ENCODE measurements at regions not wholly inside any gene's neighbourhood (a gene's known extent, or its start where the extent isn't known, plus 50 kb on each side); places are given as distances from the start of the nearest gene placed in this dataset.
"Not testable (repeated sequence)": the region's sequence is repeated elsewhere in the genome, so short reads cannot be mapped to it uniquely, and the experiment has no call there.

DNA sequence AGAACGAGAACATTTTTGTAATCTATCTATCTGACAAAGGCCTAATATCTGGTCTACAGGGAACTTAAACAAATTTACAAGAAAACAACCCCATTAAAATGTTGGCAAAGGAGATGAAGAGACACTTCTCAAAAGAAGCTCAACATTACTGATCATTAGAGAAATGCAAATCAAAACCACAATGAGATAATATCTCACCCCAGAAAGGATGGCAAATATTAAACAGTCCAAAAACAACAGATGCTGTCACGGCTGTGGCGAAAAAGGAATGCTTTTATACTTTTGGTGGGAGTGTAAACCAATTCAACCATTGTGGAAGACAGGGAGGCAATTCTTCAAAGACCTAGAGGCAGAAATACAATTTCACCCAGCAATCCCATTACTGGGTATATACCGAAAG is 2284.8 kb downstream of the ARAP2 start:
- no peaks in the 10 kb centered on the region for H3K9me3 ChIP-seq (ENCODE audit: control insufficient read depth in 1 of 2, low read length in 2 of 2)
- H3K4me3 ChIP-seq (ENCODE audit: low read depth in 1 of 2, low read length in 2 of 2) = no peak overlapping the region
- no peak overlapping the region for H3K27ac ChIP-seq (ENCODE audit: low read length)
- H3K36me3 ChIP-seq (ENCODE audit: control insufficient read depth in 1 of 2, insufficient read depth in 2 of 2, low read length in 2 of 2) = no peaks in the 10 kb centered on the region
- no peaks in the 10 kb centered on the region for H3K27me3 ChIP-seq (ENCODE audit: low read depth, low read length)
- no peaks in the 10 kb centered on the region for H3K4me1 ChIP-seq (ENCODE audit: control insufficient read depth in 1 of 2, insufficient read depth in 2 of 2, low read length in 2 of 2)

DNA sequence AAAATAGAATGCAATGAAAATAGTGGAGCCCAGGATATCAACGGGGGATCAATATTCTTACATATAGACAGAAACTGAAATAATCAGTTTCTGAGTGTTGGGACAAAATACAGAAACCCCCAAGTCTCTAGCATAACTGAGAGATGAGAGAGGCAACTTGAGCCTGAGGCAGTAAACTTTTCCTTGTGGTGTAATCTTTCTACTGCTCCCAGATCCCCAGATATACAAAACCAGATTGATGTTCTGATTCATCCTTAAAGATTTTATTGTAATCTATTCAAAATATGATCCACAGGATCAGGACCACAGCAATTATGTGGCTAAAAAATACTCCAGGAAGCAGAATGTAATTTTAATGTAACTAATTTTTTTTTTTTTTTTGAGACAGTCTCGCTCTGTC is 2282.6 kb downstream of the ARAP2 start:
- no peaks in the 10 kb centered on the region for H3K4me1 ChIP-seq (ENCODE audit: control insufficient read depth in 1 of 2, insufficient read depth in 2 of 2, low read length in 2 of 2)
- H3K4me3 ChIP-seq (ENCODE audit: low read depth in 1 of 2, low read length in 2 of 2) = no peak overlapping the region
- no peaks in the 10 kb centered on the region for H3K36me3 ChIP-seq (ENCODE audit: control insufficient read depth in 1 of 2, insufficient read depth in 2 of 2, low read length in 2 of 2)
- no peaks in the 10 kb centered on the region for H3K27me3 ChIP-seq (ENCODE audit: low read depth, low read length)
- H3K27ac ChIP-seq (ENCODE audit: low read length) = no peak overlapping the region
- no peaks in the 10 kb centered on the region for H3K9me3 ChIP-seq (ENCODE audit: control insufficient read depth in 1 of 2, low read length in 2 of 2)

DNA sequence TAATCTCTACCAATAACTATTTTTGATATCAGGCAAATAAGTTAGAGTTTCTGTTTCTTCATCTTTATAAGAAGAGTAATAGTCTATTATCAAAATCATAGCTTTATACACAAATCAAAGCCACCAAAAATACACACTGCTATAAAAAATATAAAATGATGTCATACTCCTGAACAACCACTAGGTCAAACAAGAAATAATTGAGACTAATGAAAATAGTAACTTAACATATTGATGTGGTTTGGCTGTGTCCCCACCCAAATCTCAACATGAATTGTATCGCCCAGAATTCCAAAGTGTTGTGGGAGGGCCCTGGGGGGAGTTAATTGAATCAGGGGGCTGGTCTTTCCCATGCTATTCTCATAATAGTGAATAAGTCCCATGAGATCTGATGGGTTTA is 2277.5 kb downstream of the ARAP2 start:
- Histone ChIP-seq H3K4me1 (ENCODE audit: control insufficient read depth in 1 of 2, insufficient read depth in 2 of 2, low read length in 2 of 2) (no peaks in the 10 kb centered on the region), H3K27me3 (ENCODE audit: low read depth, low read length) (no peaks in the 10 kb centered on the region), H3K9me3 (ENCODE audit: control insufficient read depth in 1 of 2, low read length in 2 of 2) (peaks cover 4 to 5% of the 10 kb centered on the region in 2 donors), H3K36me3 (ENCODE audit: control insufficient read depth in 1 of 2, insufficient read depth in 2 of 2, low read length in 2 of 2) (no peaks in the 10 kb centered on the region), H3K4me3 (ENCODE audit: low read depth in 1 of 2, low read length in 2 of 2) (no peak overlapping the region), H3K27ac (ENCODE audit: low read length) (no peak overlapping the region)

DNA sequence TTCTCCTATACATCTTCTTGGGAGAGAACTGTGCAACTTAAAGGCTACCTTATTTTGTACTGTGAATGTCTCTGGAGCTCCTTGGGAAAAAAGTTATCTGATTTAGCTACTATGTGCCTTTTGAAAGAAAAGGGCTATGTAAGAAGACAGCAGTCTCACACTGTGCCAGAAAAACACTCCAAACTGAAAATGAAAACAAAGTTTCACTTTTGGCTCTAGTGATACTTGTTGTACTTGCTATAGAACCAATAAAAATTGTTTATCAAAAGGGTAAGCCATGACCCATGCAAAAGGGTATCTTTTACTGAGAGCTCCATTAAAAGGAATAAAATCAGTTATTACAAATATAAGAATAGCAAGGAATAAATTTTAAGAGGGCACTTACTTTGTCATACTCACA is 2270.0 kb downstream of the ARAP2 start:
- no peaks in the 10 kb centered on the region for H3K27me3 ChIP-seq (ENCODE audit: low read depth, low read length)
- no peak overlapping the region for H3K4me3 ChIP-seq (ENCODE audit: low read depth in 1 of 2, low read length in 2 of 2)
- peaks cover 4 to 5% of the 10 kb centered on the region in 2 donors for H3K9me3 ChIP-seq (ENCODE audit: control insufficient read depth in 1 of 2, low read length in 2 of 2)
- no peaks in the 10 kb centered on the region for H3K4me1 ChIP-seq (ENCODE audit: control insufficient read depth in 1 of 2, insufficient read depth in 2 of 2, low read length in 2 of 2)
- H3K36me3 ChIP-seq (ENCODE audit: control insufficient read depth in 1 of 2, insufficient read depth in 2 of 2, low read length in 2 of 2) = no peaks in the 10 kb centered on the region
- no peak overlapping the region for H3K27ac ChIP-seq (ENCODE audit: low read length)

DNA sequence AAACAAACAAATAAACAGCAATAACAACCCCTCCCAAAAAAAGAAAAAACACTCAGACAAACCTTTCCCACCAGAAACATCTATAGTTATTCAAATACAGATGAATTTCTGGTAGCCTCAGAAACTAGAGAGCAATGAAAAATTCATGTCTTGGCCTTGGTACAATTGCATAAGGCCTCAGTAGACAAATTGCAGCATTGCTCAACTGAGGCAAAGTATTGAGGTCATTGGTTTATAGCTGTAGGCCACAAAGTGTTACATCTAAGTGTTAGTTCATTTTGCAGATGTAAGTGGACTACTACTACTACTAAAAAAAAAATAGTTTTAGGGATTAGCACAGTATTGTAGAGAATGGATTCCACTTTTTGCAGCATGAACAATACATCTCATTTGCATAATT is 2268.3 kb downstream of the ARAP2 start:
- Histone ChIP-seq H3K27ac (ENCODE audit: low read length) (no peak overlapping the region), H3K9me3 (ENCODE audit: control insufficient read depth in 1 of 2, low read length in 2 of 2) (no peaks in the 10 kb centered on the region), H3K27me3 (ENCODE audit: low read depth, low read length) (no peaks in the 10 kb centered on the region), H3K36me3 (ENCODE audit: control insufficient read depth in 1 of 2, insufficient read depth in 2 of 2, low read length in 2 of 2) (no peaks in the 10 kb centered on the region), H3K4me3 (ENCODE audit: low read depth in 1 of 2, low read length in 2 of 2) (no peak overlapping the region), H3K4me1 (ENCODE audit: control insufficient read depth in 1 of 2, insufficient read depth in 2 of 2, low read length in 2 of 2) (no peaks in the 10 kb centered on the region)

DNA sequence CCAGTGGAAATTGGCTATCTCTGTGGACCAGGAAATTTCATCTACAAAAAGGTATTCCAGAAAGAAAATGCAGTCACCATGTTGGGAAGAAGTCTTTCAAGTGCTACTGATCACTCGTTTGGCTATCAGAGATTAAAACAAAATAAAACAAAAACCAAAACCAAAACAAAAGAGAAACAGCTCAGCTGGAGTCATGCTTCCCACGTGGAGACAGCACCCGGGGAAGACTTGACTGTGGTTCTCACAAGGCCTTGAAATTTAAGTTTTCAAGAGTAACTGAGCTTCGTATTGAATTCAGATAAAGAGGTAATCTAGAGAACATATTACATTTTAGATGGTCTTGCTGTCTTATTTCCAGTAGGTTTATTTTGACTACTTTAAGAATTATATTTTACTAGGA is 2264.5 kb downstream of the ARAP2 start:
- not testable (repeated sequence) for H3K27me3 ChIP-seq (ENCODE audit: low read depth, low read length); H3K4me1 ChIP-seq (ENCODE audit: control insufficient read depth in 1 of 2, insufficient read depth in 2 of 2, low read length in 2 of 2); H3K27ac ChIP-seq (ENCODE audit: low read length); H3K4me3 ChIP-seq (ENCODE audit: low read depth in 1 of 2, low read length in 2 of 2); H3K9me3 ChIP-seq (ENCODE audit: control insufficient read depth in 1 of 2, low read length in 2 of 2); H3K36me3 ChIP-seq (ENCODE audit: control insufficient read depth in 1 of 2, insufficient read depth in 2 of 2, low read length in 2 of 2)

DNA sequence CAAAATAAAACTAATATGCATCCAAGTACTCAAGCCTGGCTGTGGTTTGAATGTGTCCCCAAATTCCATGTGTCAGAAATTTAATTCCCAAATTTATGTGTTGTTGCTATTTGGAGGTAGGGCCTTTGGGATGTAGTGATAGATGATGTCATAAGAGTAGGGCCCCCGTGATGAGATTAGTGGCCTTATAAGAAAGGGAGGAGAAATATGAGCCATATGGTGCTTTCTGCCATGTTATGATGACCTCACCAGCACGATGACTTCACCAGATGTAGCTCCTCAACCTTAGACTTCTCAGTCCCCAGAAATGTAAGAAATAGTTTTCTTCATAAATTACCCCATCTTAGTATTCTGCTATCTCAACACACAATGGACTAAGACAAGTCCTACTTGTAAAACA is 2264.0 kb downstream of the ARAP2 start:
- H3K9me3 ChIP-seq (ENCODE audit: control insufficient read depth in 1 of 2, low read length in 2 of 2) = no peaks in the 10 kb centered on the region
- no peak overlapping the region for H3K27ac ChIP-seq (ENCODE audit: low read length)
- H3K27me3 ChIP-seq (ENCODE audit: low read depth, low read length) = no peaks in the 10 kb centered on the region
- no peak overlapping the region for H3K4me3 ChIP-seq (ENCODE audit: low read depth in 1 of 2, low read length in 2 of 2)
- H3K4me1 ChIP-seq (ENCODE audit: control insufficient read depth in 1 of 2, insufficient read depth in 2 of 2, low read length in 2 of 2) = no peaks in the 10 kb centered on the region
- H3K36me3 ChIP-seq (ENCODE audit: control insufficient read depth in 1 of 2, insufficient read depth in 2 of 2, low read length in 2 of 2) = no peaks in the 10 kb centered on the region

DNA sequence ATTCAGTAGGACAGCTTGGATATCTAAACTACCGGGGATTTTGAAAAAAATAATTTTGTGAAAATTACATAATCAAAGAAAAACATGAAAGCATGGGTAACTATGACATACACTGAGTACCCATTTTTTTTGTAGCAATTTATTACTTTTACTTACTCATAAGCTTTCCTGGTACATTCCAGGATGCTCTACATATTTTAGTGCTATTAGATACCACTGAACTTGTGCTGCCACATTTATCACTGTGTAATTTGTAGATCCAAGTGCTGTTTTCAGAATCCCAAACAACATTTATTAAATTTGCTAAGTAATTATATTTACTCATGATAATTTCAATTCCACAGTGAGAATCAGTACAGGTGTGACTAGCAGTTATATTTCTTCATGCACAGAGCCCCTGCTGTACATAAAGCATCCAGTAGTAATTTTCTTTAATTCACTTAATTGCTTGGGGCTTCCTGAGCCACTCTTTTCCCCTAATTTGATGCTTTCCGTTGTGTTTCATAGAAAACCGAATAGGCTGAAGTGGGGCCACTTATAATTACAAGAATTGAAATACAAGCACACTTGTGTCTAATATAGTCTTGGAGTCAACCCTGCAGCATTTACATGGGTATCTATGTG is 2254.4 kb downstream of the ARAP2 start:
- no peak overlapping the region for H3K4me3 ChIP-seq (ENCODE audit: low read depth in 1 of 2, low read length in 2 of 2)

DNA sequence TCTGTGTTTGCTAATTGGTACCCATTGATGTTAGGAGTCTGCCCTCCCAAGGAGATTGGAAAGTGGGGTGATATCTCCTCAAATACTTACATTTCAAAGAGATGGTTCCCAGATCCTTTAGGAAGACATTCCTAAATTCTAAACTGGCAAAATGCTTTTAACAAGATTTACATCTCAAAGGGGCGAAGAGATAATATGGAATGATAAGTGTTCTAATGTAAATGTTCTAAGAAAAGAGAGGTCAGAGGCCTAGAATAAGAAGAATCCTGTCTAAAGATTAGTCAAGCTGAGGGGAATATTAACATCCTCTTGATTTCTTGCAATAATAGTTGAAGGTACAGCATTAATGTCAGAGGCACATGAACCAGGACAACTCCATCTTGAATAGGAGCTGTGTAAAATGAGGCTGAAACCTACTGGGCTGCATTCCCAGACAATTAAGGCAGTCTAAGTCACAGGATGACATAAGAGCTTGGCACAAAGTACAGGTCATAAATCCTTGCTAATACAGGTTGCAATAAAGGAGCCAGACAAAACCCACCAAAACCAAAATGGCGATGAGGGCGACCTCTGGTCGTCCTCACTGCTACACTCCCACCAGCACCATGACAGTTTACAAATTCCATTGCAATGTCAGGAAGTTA is 2248.1 kb downstream of the ARAP2 start:
- H3K4me3 ChIP-seq (ENCODE audit: low read depth in 1 of 2, low read length in 2 of 2) = no peak overlapping the region
- H3K4me1 ChIP-seq (ENCODE audit: control insufficient read depth in 1 of 2, insufficient read depth in 2 of 2, low read length in 2 of 2) = no peaks in the 10 kb centered on the region
- H3K36me3 ChIP-seq (ENCODE audit: control insufficient read depth in 1 of 2, insufficient read depth in 2 of 2, low read length in 2 of 2) = no peaks in the 10 kb centered on the region
- H3K27ac ChIP-seq (ENCODE audit: low read length) = no peak overlapping the region
- H3K27me3 ChIP-seq (ENCODE audit: low read depth, low read length) = no peaks in the 10 kb centered on the region
- H3K9me3 ChIP-seq (ENCODE audit: control insufficient read depth in 1 of 2, low read length in 2 of 2) = no peaks in the 10 kb centered on the region

More for the DNA sequence above, 2254.4 kb downstream of the ARAP2 start:
- no peaks in the 10 kb centered on the region for H3K9me3 ChIP-seq (ENCODE audit: control insufficient read depth in 1 of 2, low read length in 2 of 2)
- no peaks in the 10 kb centered on the region for H3K27me3 ChIP-seq (ENCODE audit: low read depth, low read length)
- H3K4me1 ChIP-seq (ENCODE audit: control insufficient read depth in 1 of 2, insufficient read depth in 2 of 2, low read length in 2 of 2) = no peaks in the 10 kb centered on the region
- H3K36me3 ChIP-seq (ENCODE audit: control insufficient read depth in 1 of 2, insufficient read depth in 2 of 2, low read length in 2 of 2) = no peaks in the 10 kb centered on the region
- H3K27ac ChIP-seq (ENCODE audit: low read length) = no peak overlapping the region

DNA sequence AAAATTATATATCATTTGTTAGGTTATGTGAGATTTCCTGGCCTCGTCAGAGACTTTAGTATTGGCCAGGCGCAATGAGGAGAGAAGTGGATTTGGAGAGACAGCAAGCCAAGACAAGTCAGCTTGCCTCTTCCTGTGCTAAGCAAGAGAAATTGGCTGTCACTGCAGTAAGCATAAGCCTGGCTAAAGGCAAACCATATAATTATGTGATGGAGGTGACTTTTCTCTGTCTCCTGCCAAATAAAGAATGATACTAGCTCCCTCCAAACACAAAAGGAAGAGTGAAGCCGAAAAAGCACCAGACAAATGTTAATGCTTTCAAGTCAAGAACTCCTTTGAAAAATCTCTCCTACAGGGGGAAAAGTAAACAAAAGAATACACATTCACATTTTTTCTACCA is 2246.0 kb downstream of the ARAP2 start:
- no peaks in the 10 kb centered on the region for H3K9me3 ChIP-seq (ENCODE audit: control insufficient read depth in 1 of 2, low read length in 2 of 2)
- H3K27me3 ChIP-seq (ENCODE audit: low read depth, low read length) = no peaks in the 10 kb centered on the region
- H3K4me3 ChIP-seq (ENCODE audit: low read depth in 1 of 2, low read length in 2 of 2) = no peak overlapping the region
- no peak overlapping the region for H3K27ac ChIP-seq (ENCODE audit: low read length)
- H3K4me1 ChIP-seq (ENCODE audit: control insufficient read depth in 1 of 2, insufficient read depth in 2 of 2, low read length in 2 of 2) = no peaks in the 10 kb centered on the region
- no peaks in the 10 kb centered on the region for H3K36me3 ChIP-seq (ENCODE audit: control insufficient read depth in 1 of 2, insufficient read depth in 2 of 2, low read length in 2 of 2)

DNA sequence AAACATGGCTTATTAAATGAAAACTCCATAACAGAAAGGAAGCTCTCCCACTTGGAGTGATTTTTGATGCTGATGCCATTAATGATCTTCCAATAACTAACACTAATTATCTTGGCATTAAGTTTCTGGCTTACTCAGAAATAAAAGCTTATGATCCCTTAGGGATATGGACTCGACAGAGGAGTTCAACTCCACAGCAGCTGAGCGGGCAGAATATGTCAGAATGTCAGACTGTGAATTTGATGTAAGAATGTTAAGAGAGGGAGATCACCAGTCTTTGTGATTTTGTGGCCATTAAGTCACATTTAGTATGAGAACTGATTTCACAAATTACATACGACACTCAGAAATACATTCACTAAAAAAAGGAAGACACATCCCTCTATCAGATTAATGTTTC is 2244.0 kb downstream of the ARAP2 start:
- H3K9me3 ChIP-seq (ENCODE audit: control insufficient read depth in 1 of 2, low read length in 2 of 2) = no peaks in the 10 kb centered on the region
- no peak overlapping the region for H3K27ac ChIP-seq (ENCODE audit: low read length)
- H3K27me3 ChIP-seq (ENCODE audit: low read depth, low read length) = no peaks in the 10 kb centered on the region
- H3K4me3 ChIP-seq (ENCODE audit: low read depth in 1 of 2, low read length in 2 of 2) = no peak overlapping the region
- H3K4me1 ChIP-seq (ENCODE audit: control insufficient read depth in 1 of 2, insufficient read depth in 2 of 2, low read length in 2 of 2) = no peaks in the 10 kb centered on the region
- H3K36me3 ChIP-seq (ENCODE audit: control insufficient read depth in 1 of 2, insufficient read depth in 2 of 2, low read length in 2 of 2) = no peaks in the 10 kb centered on the region

DNA sequence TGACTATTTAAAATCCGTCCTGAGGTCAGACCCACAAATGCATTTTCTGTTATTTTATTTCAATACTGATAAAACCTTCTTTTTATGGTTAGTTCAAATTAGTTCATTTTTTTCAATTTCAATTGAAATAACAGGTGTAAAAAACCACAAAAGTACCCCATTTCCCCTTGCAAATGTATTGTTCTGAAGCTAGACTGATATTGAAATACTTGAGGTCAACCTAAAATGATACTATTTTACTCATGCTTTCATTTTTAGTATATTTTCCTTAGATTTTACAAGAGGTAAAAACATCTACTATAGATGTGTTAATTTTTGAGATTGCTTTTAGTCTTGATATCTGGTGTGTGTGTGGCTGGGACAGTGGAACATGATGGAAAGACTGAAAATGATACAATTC is 2237.8 kb downstream of the ARAP2 start:
- not testable (repeated sequence) for H3K4me1 ChIP-seq (ENCODE audit: control insufficient read depth in 1 of 2, insufficient read depth in 2 of 2, low read length in 2 of 2); H3K4me3 ChIP-seq (ENCODE audit: low read depth in 1 of 2, low read length in 2 of 2); H3K27me3 ChIP-seq (ENCODE audit: low read depth, low read length); H3K27ac ChIP-seq (ENCODE audit: low read length); H3K36me3 ChIP-seq (ENCODE audit: control insufficient read depth in 1 of 2, insufficient read depth in 2 of 2, low read length in 2 of 2); H3K9me3 ChIP-seq (ENCODE audit: control insufficient read depth in 1 of 2, low read length in 2 of 2)
